Sigmoid colon (tissue), 6 donors: ENCODE measurements at regions not wholly inside any gene's neighbourhood (a gene's known extent, or its start where the extent isn't known, plus 50 kb on each side); places are given as distances from the start of the nearest gene placed in this dataset.
"Not testable (repeated sequence)": the region's sequence is repeated elsewhere in the genome, so short reads cannot be mapped to it uniquely, and the experiment has no call there.

Experiments
- DNase-seq: peaks from one replicate; pipeline ENCODE4 v3.0.0-alpha.2; 2019
- H3K27ac ChIP-seq, 4 donors: fragments of 200-600 bp; sonication (generic); one replicate each; pipeline ENCODE4 v1.5.1; 2016 to 2019; ENCODE audit warnings: mild to moderate bottlenecking in 1 of 4
- H3K27me3 ChIP-seq, 3 donors: fragments of 200-600 bp; sonication (generic); one replicate each; pipeline ENCODE4 v1.5.1; 2019; ENCODE audit warnings: mild to moderate bottlenecking in 1 of 3
- H3K36me3 ChIP-seq, 4 donors: fragments of 200-600 bp; sonication (generic); one replicate each; pipeline ENCODE4 v1.5.1; 2016 to 2019
- H3K4me1 ChIP-seq, 4 donors: fragments of 200-600 bp; sonication (generic); one replicate each; pipeline ENCODE4 v1.5.1; 2017 to 2019
- H3K4me3 ChIP-seq, 4 donors: fragments of 200-600 bp; sonication (generic); one replicate each; pipeline ENCODE4 v1.5.1; 2017 to 2019; ENCODE audit warnings: mild to moderate bottlenecking in 2 of 4, moderate library complexity in 1 of 4
- H3K9me3 ChIP-seq, 4 donors: fragments of 200-600 bp in 3 of 4; sonication (generic) in 3 of 4; one replicate each; pipeline versions ENCODE4 v1.5.1 to v1.6.1; 2013 to 2019
- EP300 ChIP-seq, 4 donors: sonication (generic); formaldehyde crosslinking; IDR thresholded peaks; one replicate each; pipeline ENCODE4 v1.6.1; 2017; ENCODE audit warnings: antibody characterized with exemption in 4 of 4
- POLR2A ChIP-seq, 2 donors: fragments of 450-650 bp; IDR thresholded peaks; one replicate each; pipeline ENCODE4 v1.6.1; 2016; ENCODE audit warnings: antibody characterized with exemption in 2 of 2, mild to moderate bottlenecking in 2 of 2, moderate library complexity in 2 of 2
- POLR2AphosphoS5 ChIP-seq, 4 donors: sonication (generic); formaldehyde crosslinking; IDR thresholded peaks; one replicate each; pipeline ENCODE4 v1.6.1; 2017; ENCODE audit warnings: antibody characterized with exemption in 4 of 4
- WGBS, 2 donors: extraction: QIAGEN DNeasy Blood & Tissue Kit; methylation state at CpG; one replicate each; pipeline ENCODE4 v1.1.7; 2013; 5-methylcytosine and 5-hydroxymethylcytosine counted together
- intact Hi-C: fragments of 100-400 bp; cut with DNase I; formaldehyde crosslinking; loops from one replicate; pipeline ENCODE4 v1.15.1; 2023
- TF ChIP-seq, protein P1 (sequence below), 4 experiments: fragments of 450-650 bp in 3 of 4; fragments of 200-600 bp in 1 of 4; IDR thresholded peaks; one replicate each; pipeline ENCODE4 v1.5.1; 2016 to 2019; ENCODE audit warnings: antibody characterized with exemption in 4 of 4, mild to moderate bottlenecking in 3 of 4, moderate library complexity in 2 of 4
- donor health status: healthy with polysubstance abuse.
- donor health status: healthy.

DNA sequence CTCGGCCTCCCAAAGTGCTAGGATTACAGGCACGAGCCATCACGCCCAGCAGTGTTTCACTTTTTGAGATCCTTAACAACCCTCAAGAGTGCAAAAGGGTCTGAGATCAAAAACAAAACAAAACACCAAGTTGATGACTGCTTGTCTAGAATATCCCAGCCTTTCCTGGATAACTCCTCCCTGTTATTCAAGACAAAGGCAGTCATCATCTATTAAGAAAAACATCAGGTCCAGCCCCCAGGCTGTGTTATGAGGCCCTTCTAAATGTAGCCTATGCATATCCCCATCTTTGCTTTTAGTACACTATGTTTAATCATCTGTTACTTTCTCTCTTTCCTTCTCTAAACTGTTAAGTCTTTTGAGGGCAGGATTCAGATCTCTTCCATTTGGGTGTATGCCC is 150.1 kb upstream of the FHIT start:
- WGBS, 2 donors: 71 to 78% methylated on average over 3 of the region's 3 CpGs
- TF ChIP-seq POLR2AphosphoS5 (IDR thresholded peaks at IDR 0.05) (no peak), EP300 (IDR thresholded peaks at IDR 0.05) (no peak), POLR2A (IDR thresholded peaks at IDR 0.05) (no peak)
- TF ChIP-seq, protein P1, sequence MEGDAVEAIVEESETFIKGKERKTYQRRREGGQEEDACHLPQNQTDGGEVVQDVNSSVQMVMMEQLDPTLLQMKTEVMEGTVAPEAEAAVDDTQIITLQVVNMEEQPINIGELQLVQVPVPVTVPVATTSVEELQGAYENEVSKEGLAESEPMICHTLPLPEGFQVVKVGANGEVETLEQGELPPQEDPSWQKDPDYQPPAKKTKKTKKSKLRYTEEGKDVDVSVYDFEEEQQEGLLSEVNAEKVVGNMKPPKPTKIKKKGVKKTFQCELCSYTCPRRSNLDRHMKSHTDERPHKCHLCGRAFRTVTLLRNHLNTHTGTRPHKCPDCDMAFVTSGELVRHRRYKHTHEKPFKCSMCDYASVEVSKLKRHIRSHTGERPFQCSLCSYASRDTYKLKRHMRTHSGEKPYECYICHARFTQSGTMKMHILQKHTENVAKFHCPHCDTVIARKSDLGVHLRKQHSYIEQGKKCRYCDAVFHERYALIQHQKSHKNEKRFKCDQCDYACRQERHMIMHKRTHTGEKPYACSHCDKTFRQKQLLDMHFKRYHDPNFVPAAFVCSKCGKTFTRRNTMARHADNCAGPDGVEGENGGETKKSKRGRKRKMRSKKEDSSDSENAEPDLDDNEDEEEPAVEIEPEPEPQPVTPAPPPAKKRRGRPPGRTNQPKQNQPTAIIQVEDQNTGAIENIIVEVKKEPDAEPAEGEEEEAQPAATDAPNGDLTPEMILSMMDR (IDR thresholded peaks at IDR 0.05): no peak

DNA sequence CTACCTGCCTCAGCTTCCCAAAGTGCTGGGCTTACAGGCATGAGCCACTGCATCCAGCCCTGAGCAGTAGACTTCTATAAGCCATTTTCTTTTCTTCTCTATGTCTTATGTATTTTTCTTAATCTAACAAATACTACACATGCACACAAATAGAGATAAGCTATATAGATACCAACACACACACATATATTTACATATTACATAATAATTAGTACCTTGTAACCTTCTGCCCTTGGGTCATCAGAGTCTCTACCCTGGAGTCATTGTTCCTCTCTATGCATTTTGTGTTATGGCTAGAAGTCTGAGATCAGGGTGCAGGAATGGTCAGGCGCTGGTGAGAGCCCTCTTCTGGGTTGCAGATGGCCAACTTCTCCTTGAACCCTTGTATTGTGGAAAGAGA is 154.0 kb upstream of the PTPRG start:
- intact Hi-C loops: no loop called here

More for the DNA sequence above, 150.1 kb upstream of the FHIT start:
- intact Hi-C loops: no loop called here
- H3K36me3 ChIP-seq: no peaks in the 10 kb centered on the region
- no peaks in the 10 kb centered on the region for H3K27me3 ChIP-seq
- H3K4me3 ChIP-seq: no peak overlapping the region
- DNase-seq: no peak
- H3K9me3 ChIP-seq: no peaks in the 10 kb centered on the region
- H3K27ac ChIP-seq: no peak overlapping the region
- no peaks in the 10 kb centered on the region for H3K4me1 ChIP-seq

DNA sequence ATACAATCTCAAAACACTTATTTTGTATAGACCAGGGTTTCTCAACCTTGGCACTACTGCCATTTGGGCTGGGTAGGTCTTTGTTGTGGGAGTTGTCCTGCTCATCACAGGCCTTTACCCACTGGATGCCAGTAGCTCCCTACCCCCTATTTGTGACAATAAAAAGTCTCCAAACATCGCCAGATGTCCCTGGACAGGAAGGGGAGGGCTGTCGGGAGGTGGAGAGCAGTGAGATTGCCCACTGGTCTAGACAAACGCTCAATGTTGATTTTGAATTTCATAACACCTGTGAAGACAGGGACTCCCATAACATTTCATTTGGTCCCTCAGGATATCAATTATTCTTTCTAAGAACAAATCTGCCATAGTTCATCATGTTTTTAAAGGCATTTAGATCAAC is 151.7 kb upstream of the PTPRG start:
- no peaks in the 10 kb centered on the region for H3K27me3 ChIP-seq
- DNase-seq: no peak
- no peaks in the 10 kb centered on the region for H3K9me3 ChIP-seq
- TF ChIP-seq EP300 (IDR thresholded peaks at IDR 0.05) (no peak), POLR2AphosphoS5 (IDR thresholded peaks at IDR 0.05) (no peak), POLR2A (IDR thresholded peaks at IDR 0.05) (no peak)
- TF ChIP-seq, protein P1 (IDR thresholded peaks at IDR 0.05): no peak
- no peak overlapping the region for H3K4me3 ChIP-seq
- WGBS, 2 donors: 46 to 74% methylated on average over 3 of the region's 3 CpGs
- intact Hi-C loops: no loop called here
- H3K4me1 ChIP-seq: no peaks in the 10 kb centered on the region
- no peaks in the 10 kb centered on the region for H3K36me3 ChIP-seq
- no peak overlapping the region for H3K27ac ChIP-seq

More for the DNA sequence above, 154.0 kb upstream of the PTPRG start:
- no peaks in the 10 kb centered on the region for H3K27me3 ChIP-seq
- no peak overlapping the region for H3K27ac ChIP-seq
- H3K4me3 ChIP-seq: no peak overlapping the region
- H3K9me3 ChIP-seq: no peaks in the 10 kb centered on the region
- WGBS, 2 donors: 89 to 93% methylated on average over 1 of the region's 1 CpG
- no peak for TF ChIP-seq POLR2A (IDR thresholded peaks at IDR 0.05)
- no peak for TF ChIP-seq EP300 (IDR thresholded peaks at IDR 0.05)
- TF ChIP-seq, protein P1 (IDR thresholded peaks at IDR 0.05): no peak
- TF ChIP-seq POLR2AphosphoS5 (IDR thresholded peaks at IDR 0.05): no peak
- DNase-seq: no peak
- H3K36me3 ChIP-seq: no peaks in the 10 kb centered on the region
- H3K4me1 ChIP-seq: no peaks in the 10 kb centered on the region

DNA sequence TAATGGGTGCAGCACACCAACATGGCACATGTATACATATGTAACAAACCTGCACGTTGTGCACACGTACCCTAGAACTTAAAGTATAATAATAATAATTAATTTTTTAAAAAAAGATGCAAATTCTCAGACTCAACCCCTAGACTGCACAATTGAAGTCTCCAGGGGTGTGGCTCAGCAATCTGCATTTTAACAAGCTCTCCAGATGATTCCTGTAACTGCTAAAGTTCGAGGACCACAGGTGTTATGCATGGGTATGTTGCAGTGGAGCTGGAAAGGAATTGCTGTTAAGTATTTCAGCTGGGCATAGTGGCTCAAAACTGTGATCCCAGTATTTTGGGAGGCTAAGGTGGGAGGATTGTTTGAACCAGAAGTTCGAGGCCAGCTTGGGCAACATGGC is 151.0 kb upstream of the PTPRG start:
- intact Hi-C loops, H3K4me1 ChIP-seq, H3K36me3 ChIP-seq, H3K9me3 ChIP-seq, H3K4me3 ChIP-seq, H3K27ac ChIP-seq, H3K27me3 ChIP-seq, DNase-seq: not testable (repeated sequence)
- WGBS, 2 donors: 72 to 76% methylated on average over 4 of the region's 4 CpGs

DNA sequence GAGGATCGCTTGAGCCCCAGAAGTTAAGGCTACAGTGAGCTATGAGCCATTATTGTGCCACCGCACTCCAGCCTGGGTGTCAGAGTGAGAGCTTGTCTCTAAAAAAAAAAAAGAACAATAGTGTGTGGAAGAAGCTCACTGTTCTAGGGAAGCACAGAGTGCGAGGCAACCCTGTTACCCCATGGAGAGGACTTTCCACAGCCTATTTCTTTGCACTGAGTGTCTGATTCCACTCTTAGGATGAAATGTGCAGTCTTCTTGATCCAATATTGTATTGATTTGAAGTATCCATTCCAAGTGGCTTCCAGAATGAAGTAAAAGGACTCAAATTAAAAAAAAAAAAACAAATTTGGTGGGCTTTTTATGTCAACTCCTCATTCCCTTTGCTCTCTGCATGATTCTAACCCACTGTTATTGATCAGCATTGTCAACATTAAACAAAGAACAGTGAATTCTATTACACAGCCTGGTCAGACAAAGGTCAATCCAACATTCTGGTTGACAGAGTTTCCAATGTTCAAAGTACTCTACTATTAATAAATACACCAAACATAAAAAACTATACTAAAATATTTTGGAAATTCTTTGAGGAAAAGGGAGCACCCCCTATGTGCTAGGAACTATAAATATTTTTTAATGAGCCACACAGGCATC is 150.2 kb upstream of the PTPRG start:
- no peaks in the 10 kb centered on the region for H3K4me1 ChIP-seq
- 91 to 96% methylated on average over 3 of the region's 3 CpGs for WGBS, 2 donors
- no peaks in the 10 kb centered on the region for H3K36me3 ChIP-seq
- no peak overlapping the region for H3K4me3 ChIP-seq
- no peaks in the 10 kb centered on the region for H3K27me3 ChIP-seq
- no peak overlapping the region for H3K27ac ChIP-seq
- intact Hi-C loops: no loop called here
- H3K9me3 ChIP-seq: no peaks in the 10 kb centered on the region
- no peak for TF ChIP-seq POLR2A (IDR thresholded peaks at IDR 0.05)
- TF ChIP-seq EP300 (IDR thresholded peaks at IDR 0.05): no peak
- TF ChIP-seq, protein P1 (IDR thresholded peaks at IDR 0.05): no peak
- TF ChIP-seq POLR2AphosphoS5 (IDR thresholded peaks at IDR 0.05): no peak
- no peak for DNase-seq
